GM19328 (cell line): ENCODE measurements at regions not wholly inside any gene's neighbourhood (a gene's known extent, or its start where the extent isn't known, plus 50 kb on each side); places are given as distances from the start of the nearest gene placed in this dataset.
A peak's percentile ranks its signal among the peaks of the same experiment; 100 is the strongest.

Experiments used
- ATAC-seq: cut with Tn5 transposase; IDR thresholded peaks from one replicate; pipeline ENCODE4 v1.9.1; 2021; ENCODE audit warnings: mild to moderate bottlenecking, moderate library complexity; ENCODE audit not compliant: unreplicated experiment

DNA sequence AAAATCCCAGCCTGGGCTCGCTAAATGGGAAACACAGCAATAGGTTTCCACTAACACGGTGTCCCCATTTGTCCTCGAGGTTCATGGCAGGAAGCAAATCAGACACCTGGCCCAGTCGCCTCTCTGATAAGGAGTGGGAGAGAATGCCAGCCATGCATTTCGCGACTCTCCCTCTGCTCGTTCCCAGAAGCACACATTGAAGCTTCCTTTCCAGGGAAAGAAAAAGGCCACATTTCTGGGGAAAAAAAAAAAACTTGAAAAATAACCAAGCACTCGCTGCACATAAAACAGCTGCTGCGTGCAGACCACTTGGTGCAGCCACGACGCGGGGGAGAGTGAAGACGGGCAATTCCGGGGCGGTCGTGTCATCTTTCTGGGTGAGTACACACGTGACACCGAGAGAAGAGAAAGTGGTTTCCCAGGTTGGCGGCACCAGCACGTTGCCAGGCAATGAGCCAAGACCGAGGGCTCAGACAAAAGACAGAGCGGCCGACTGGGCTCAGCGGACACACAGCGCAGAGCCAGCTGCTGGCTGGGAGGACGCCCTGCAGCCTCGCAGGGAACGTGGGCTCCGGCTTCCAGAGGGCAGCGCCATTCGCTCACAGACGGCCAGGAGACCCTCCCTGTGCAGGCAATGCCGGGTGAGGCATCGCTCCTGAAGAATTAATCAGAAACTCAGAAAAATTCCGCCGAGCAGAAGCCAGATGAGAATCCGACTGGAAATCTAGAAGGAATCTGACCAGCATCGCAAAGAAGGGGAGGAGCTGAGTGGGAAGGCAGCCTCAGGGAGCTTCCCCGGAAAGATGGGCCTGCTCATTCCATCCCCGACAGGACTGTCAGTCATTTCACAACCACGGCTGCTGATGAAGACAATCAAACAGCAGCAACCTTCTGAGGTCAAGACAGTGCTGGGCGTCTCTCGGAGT lies 83.2 kb upstream of the IRS2 start:
- no peak for ATAC-seq

DNA sequence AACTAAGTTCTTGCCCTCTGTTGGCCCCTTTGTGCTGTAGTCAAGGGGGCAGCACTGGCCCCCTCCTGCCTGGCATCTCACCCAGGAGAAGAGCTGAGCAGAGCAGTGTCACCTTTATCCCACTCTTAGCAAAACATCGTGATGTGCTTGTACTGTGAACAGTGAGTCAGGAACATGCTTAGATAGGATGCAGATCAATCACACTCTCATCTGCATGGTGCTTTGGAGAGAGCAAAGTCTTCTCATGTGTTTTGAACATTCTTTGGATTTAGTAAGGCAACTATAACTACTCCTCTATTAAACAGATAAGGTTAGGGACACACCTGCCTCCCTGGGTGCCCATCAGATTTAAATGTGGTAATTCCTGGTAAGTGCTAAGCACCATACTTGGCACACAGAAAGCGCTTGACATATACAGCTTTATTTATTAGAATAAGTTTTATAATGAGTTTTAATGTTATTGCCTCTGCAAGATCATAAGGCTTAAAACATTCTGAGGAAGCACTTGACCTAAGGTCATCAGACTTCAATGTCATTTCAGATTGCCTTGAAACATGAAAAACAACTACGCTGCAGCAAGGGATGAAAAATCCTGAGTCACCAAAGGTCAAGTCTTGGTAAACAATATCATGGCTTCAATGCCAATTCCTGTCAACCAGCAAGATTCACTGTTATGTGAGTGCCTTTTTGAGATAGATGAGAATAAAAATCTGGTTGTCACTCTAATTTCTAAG lies 82.4 kb upstream of the IRS2 start:
- no peak for ATAC-seq

DNA sequence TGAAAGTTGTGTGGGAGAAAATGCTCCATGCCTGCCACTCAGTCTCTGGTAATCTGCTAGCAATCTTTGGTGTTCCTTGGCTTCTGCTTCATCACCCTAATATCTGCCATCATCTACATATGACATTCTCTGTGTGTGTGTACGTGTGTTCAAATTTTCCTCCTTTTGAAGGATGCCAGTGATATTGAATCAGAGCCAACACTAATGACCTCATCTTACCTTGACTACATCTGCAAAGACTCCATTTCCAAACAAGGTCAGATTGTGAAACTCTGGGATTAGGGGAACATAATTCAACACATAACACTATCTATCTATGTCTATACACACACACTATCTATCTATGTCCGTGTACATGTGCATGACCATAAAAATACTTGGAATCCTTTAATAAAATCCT lies 81.4 kb upstream of the IRS2 start:
- ATAC-seq: no peak

DNA sequence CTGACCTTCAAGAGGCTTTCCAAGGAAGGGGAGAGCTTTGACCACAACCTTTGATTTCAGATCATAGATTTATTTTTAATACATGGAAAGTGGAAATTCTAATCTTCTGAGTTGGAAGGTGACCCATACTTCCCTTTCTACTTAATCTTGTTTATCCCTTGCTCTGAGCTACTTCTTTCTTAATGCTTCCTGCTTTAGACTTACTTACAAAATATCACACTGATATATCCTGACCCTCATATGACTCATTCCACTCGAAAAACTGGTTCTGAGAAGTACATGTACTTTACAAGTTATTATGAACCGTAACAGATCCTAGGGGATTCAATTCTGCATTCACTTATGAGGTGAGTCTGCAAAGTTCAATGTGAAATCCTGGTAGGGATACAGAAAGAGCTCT lies 76.2 kb upstream of the IRS2 start:
- ATAC-seq: no peak

DNA sequence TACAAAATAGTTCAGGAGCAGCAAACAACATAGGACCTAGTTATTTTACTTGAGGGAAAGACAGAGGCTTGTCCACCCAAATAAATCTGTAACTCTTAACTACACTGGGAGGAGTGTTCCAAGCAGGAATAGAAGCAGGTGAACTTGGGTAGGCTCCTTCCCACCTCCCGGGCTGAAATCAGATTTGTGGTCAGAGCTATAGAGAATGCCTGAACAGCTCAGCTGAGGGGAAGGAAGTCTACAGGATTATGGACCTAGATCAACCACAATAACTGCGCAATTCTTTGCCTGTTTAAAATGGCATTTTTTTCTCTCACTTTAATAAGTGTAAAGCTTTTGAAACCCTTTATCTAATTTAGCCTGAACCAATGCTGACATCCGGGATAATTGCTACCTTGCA lies 73.5 kb upstream of the IRS2 start:
- no peak for ATAC-seq

DNA sequence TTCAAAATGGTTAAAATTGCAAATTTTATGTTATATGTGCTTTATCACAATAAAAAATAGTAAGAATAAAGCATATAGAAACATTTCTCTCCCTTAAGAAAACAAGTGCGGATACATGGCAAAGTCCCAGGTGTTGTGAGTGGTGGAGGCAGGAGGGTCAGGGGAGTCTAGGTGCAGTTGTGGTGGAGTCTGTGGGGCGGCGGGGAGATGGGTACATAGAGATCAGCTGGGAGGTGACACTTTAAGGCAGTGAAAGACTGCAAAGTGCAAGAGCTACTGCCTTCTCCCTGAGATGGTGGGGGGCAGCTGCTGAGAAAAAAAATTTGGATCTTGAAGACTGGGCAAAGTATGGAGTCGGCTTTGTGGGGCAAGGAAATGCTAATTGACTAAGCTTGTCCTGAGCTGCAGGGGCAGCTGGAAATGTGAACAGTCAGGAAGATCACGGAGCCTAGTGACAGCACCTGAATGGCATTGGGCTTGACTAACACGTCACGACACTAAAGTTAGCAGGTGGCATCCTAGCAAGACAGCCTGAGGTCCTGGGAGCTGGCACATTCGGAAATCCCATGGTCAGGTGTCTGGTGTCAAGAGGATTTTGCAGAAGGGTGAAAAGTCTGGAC lies 72.9 kb upstream of the IRS2 start:
- no peak for ATAC-seq

DNA sequence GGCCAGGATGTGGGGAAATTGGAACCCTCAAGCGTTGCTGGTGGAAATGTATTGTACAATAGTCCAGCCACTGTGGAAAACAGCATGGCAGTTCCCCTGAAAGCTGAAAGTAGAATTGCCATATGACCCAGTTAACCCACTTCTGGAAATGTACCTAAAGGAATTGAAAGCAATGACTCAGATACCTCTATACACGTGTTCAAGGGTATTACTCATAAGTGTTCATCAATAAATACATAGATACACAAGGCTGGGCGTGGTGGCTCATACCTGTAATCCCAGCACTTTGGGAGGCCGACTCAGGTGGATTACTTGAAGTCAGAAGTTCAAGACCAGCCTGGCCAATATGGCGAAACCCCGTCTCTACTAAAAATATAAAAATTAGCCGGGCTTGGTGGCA lies 71.9 kb upstream of the IRS2 start:
- no peak for ATAC-seq

DNA sequence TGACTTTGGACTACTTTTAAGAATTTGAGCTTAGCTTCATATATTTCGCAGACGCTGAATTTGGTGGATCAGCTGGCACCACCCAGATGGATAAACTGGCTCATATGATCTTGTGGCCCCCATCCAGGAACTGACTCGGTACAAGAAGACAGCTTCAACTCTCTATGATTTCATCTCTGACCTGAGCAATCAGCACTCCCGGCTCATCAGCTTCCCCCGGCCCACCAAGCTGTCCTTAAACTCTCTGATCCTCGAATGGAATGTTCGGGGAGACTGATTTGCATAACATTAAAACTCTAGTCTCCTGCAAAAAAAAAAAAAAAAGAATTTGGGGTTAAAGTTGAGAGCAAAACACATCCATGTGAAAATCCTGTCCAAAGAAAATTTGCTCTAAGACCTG lies 71.4 kb upstream of the IRS2 start:
- ATAC-seq: no peak

DNA sequence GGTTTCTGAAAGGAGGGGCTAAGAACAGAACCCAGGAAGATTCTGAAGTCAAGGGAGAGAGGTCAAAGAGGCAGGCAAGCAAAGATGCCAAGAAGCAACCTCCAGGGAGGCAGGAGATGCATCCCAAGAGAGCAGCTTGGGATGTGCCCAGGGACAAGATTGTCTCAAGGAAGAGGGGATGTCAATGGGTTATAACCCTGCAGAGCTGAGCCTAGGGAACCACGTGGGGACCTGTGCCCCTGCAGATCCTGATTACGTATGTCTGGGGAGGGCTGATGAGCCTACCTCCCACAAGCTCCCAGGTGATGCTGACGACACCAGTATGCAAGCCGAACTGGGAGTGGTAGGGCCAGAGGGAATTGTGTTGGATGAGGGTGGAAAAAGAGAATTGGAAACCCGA lies 70.9 kb upstream of the IRS2 start:
- no peak for ATAC-seq

DNA sequence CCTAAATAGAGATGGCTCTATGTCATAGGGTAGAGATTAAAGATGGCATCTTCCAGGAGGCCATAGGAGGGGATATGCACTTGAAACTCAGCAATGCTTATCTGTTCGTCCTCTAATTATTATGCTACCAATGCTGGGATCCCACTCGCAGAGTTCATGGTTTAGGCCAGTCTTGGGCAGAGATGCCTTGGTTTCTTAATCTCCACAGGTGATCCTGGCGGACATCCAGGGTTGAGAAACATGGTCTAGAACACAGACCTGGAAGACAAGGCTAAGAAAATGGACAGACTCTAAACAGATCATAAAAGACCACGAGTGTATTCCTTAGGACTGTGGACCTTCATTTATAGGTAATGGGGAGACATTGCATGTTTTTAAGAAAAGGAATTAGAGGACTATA lies 70.0 kb upstream of the IRS2 start:
- ATAC-seq: no peak

DNA sequence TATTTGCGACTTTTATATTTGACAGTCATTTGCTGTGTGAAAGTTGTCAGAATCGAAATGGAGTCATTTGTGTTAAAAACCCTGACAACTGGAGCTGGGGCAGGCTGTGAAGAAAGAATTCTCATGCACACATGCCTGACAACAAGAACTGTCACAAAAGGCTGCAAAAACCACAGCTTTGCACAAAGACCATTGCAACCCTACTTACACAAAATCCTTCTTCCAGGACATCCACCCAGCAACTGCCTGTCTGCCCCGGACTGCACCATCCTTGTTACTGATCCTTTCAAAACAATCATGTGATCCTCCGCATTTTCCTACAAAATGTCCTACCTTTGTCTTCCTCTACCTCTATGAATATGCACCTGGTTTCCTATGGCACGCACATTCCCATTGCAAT lies 66.8 kb upstream of the IRS2 start:
- no peak for ATAC-seq

DNA sequence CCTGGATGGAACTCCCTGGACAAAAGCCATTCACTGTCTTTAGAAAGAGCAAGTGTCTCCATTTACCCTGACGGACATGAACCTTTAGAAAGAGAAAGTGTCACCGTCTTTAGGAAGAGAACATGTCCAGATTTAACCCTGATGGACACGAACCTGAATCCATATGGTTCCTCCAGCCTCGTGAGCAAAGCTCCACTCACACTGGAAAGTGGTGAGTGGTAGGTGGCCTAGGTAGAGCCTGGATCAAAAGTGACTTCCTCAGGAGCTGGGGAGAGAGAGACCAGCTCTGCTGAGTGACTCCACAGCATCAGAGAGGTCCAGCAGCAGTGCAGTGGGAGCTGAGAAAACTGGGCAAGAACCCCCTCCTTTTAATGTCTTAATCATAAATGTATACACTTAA lies 59.8 kb upstream of the IRS2 start:
- no peak for ATAC-seq

DNA sequence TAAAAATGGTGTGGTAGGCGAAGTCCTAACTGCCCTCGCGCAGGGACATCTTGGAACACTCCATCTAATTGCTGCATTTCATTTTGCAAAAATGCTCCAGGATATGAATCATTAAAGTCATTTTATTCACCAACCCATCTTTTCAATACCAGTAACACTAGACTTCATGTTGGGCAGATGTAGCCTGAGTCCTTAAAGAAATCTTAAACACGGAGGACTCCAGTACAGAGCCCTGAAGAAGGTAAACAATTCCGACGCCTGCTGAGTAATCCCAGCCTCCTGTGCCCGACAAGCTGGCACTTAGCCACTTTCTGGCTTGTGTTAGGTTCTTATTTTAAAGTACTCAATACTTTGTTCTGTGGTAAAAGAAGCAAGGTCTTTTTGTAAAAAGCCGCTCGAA lies 58.0 kb upstream of the IRS2 start:
- ATAC-seq: no peak

DNA sequence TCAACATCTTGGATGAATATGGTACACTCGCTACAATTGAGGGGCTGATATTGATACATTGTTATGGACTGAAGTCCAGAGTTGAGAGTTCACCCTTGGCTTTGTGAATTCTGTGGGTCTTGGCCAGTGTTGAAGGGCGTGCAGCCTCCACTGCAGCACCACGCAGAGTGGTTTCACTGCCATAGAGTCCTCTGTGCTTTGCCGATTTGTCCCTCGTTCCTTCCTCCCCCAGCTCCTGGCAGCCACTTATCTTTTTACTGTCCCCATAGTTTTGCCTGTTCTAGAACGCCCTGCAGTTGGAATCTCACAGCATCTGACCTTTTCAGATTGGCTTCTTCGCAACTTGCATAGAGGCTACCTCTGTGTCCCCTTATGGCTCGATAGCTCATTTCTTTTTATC lies 57.3 kb upstream of the IRS2 start:
- ATAC-seq: no peak

DNA sequence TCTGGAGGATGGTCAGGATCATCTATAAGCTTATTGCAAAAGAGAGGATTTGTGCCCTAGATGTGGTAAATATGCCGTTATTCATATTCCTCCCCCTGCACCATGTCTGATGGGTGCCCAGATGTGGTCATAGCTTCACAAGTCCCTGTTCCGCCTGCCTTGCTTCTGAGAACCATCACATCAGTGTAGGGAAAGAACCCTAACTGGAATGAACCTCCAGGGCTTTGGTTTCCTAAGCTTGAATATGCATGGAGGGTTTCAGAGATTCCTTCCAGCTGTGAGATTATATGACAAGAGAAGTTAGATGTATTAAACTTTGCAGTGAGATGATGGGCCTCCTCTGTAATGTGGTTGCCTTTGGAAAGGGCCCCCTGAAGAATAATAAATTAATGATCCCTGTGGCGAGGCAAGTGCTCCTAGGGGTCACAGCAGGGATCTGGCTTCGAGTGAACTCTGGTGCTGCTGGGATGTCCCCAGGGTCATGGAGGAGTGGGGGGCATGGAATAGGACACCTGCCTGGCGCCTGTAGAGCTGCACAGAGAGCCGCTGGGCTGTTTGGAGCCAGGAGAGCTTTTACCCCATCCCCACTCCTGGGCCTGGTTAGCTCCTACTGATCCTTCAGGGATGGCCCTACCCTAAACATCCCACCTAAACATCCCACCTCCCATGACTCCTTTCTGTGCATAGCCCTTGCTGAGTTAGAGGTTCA lies 56.0 kb upstream of the IRS2 start:
- ATAC-seq: no peak

DNA sequence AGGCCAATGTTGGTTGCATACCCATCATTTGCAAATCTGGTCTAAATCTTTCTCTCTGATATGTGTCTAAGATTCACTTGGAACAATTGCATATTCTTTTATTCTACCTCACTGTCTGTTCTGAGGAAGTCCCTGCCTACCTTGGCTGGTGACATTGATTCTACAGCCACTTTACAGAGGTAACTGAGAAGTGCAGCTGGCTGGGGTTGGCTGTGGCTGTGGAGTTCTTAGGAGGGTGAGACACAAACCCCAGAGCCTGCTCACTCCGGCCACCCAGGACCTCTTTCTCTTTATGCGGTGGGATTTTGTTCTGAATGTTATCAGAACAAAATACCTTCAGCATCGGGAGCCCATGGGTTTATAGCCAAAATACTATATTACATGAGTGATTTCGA lies 54.5 kb upstream of the IRS2 start:
- ATAC-seq: no peak

DNA sequence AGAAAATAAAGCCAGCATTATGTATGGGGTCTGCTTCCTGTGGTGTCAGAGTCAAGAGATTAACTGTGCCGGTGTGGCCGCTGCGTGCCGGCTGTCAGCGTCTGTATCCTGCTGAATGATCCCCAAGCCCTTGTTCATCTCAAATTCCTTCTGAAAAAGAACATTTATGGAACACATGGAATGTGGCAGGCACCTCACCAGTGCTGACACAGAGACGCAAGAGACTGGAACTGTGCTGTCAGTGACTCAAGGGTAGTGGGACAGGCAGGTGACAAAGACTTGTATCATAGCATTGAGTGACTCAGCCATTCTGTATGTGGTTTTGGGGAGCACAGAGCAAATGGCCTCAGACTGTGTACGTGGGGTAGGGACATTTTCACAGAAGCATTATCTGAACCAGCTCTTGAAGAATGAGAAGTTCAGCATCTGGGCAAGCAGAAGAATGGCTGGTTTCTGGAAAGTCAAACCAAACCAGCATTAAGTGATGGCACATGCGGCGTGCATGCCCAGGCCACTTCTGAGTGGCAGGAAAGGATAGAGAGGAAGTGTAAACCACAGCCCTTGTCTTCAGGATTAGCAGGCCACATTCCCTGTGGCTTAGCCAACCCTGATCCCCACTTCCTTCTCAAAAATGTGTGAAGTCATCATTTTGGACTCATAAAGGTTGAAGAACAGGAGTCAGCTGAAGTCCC lies 54.0 kb upstream of the IRS2 start:
- no peak for ATAC-seq

DNA sequence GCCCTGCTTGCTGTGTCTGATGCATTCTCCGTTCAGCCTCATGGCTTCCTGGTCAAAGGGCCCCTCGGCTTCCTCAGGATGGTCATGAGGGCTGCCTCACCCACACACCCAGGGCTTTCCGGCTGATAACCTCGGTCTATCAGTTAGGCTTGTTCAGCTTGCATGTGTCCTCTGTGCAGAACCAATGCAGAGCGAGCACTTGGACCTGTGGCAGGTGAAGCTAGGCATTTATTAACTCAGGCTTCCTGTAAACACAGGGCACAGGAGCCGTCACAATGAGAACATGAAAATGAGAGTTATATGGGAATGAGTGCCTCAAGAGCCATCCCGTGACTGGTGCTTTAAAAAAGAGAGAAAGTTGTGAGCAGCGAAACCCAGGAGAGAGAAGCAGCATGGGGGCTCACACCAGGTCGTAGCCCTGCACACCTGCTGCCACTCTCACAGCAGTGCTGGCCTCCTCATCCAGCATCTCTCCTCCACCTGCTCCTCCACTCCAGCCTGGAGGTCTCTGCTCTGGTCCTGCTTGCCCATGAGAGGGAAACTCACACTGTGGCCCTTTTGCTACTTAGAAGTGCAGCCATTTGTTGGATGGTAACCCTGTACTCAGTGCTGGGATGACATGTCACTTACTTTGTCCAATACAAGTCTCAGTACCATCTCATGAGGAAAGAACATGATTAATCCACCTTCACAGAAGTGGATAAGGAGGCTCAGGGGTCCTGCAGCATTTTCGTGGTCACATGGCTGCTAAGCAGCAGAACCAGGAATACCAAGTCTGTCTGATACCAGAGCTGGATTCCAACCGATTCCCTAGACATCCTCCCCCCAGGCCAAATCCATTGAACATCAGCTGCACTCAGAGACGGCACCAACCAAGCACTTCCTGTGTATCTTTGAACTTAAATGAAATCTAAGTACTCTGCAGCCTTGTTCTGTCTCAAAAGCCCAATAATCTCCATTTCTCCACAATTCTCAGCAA lies 50.5 kb upstream of the IRS2 start:
- peak; percentile 44 for ATAC-seq
